ENCODE measurements at regions not wholly inside any gene's neighbourhood (a gene's known extent, or its start where the extent isn't known, plus 50 kb on each side); places are given as distances from the start of the nearest gene placed in this dataset.
"Not testable (repeated sequence)": the region's sequence is repeated elsewhere in the genome, so short reads cannot be mapped to it uniquely, and the experiment has no call there.

DNA sequence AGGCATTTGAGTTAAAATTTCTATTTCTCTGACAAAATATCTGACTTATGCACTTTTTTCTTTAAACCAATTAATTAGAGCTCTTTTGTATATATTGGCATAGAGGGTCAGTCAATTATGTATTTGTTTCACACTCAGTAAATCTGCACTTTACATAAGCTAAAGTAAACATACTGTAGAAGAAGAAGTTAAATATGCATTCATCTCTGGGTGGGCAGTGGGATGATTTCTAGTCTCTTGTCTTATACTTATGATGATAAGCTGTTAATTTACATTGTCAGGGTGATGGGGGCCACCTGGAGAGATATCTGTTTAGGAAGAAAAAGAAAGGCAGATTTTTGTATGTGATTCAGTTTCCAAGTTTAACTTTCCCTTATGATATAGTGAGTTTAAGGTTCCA is 330.8 kb downstream of the IPO8 start:
- DNase-seq (ENCODE audit: extremely low read depth in 1 of 2, low read depth in 1 of 2) = no peak

GRCh38 chr12:30361145-30361544 is 334.5 kb downstream of the IPO8 start:
- no peak for DNase-seq (ENCODE audit: extremely low read depth in 1 of 2, low read depth in 1 of 2)

GRCh38 chr12:30358671-30359070 is 337.0 kb downstream of the IPO8 start:
- DNase-seq (ENCODE audit: extremely low read depth in 1 of 2, low read depth in 1 of 2) = no peak

DNA sequence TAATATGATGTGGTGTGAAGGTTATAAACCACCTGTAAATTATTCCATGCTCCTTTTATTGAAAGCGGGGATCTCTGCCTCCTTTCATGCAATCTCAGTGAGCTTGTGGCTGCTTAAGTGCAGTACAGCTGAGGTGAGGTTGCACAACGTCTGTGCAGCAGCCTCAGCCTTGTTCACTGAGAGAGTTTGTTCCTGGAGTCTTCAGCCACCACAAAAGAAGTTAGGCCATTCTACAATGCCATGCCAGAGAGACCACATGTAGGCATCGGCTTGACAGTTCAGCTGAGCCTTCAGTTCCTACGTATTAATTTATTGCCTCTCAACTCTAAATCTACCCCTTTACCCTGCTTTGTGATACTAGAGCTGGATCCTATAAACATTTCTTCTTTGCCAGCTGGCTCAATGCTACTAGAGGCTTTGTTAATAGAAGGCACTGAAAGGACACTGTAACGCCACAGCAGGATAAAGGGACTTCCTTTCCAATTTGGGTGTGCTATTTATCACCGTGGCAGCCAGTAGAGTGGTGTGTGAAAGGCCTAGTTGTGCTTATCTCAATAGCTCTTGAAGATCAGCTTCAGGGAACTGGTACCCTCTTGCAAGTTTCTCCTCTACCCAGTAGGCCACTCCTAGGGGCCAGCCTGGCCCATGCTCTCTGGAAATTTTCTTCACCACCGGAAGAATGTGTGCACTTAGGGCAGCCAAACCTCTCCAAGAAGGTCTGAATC is 337.7 kb downstream of the IPO8 start:
- DNase-seq (ENCODE audit: extremely low read depth in 1 of 2, low read depth in 1 of 2) = no peak

DNA sequence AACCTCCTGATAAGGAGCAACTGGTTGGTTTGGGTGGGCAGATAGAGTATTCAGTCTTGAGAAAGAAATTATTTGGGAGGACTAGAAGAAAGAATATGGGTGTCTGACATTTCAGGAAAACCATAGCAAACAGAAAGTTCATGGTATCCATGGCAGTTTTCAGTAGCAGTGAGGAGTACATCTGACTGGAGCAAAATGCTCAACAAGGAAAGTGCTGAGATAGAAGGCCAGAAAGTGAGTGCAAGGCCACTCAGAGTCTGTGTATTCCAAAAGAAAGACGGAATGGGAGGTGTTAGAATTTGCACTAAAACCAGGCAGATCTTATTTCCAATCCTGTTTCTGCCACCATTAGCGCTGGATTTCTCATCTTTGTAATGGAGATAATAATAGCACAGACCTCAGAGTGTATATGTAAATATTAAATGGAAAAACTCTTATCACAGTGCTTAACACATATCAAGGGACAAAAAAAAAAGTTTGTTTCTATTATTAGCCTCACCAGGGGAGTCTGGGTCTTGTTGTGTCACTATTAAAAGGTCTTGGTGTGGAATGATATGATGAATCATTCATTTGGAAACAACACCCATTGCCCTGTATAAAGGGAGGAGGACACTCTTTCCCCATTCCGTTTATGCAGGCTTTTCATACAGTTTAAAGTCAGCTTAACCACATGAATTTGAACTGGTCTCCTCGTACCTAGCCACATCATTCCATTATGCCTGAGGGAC is 349.8 kb downstream of the IPO8 start:
- DNase-seq (ENCODE audit: extremely low read depth in 1 of 2, low read depth in 1 of 2) = no peak

GRCh38 chr12:30330565-30330964 is 365.1 kb downstream of the IPO8 start:
- no peak for DNase-seq (ENCODE audit: extremely low read depth in 1 of 2, low read depth in 1 of 2)

GRCh38 chr12:30329281-30329680 is 366.4 kb downstream of the IPO8 start:
- no peak for DNase-seq (ENCODE audit: extremely low read depth in 1 of 2, low read depth in 1 of 2)

GRCh38 chr12:30323008-30323407 is 372.7 kb downstream of the IPO8 start:
- DNase-seq (ENCODE audit: extremely low read depth in 1 of 2, low read depth in 1 of 2) = no peak

GRCh38 chr12:30320561-30320960 is 375.1 kb downstream of the IPO8 start:
- DNase-seq (ENCODE audit: extremely low read depth in 1 of 2, low read depth in 1 of 2) = no peak

DNA sequence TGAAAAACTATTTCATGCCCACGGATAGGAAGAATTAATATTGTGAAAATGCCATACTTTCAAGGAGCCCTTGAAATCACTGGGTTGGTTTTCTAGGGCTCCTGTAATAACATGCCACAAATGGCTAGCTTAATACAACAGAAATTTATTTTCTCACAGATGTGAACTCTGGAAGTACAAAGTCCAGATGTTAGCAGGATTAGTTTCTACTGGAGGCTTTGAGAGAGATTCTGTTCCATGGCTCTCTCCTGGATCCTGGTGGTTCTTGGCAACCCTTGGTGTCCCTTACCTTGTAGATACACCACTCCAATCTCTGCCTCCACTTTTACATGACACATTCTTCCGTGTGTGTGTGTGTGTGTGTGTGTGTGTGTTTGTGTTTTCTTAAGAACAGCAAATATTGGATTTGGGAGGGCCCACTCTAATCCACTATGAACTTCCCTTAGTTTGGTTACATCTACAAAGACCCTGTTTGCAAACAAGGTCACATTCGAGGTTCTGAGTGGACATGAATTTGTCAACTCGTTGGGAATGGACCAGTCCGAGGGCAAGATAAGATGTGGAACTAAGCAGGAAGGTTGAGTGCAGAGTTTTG is 381.1 kb downstream of the IPO8 start:
- DNase-seq (ENCODE audit: extremely low read depth in 1 of 2, low read depth in 1 of 2) = no peak

- no peak for DNase-seq (ENCODE audit: extremely low read depth in 1 of 2, low read depth in 1 of 2)
These were observed 387.5 kb downstream of the IPO8 start for GRCh38 chr12:30308010-30308717.

- no peak for DNase-seq (ENCODE audit: extremely low read depth in 1 of 2, low read depth in 1 of 2)
These were observed 391.1 kb downstream of the IPO8 start for GRCh38 chr12:30304528-30304927.

- DNase-seq (ENCODE audit: extremely low read depth in 1 of 2, low read depth in 1 of 2) = no peak
These were observed 394.4 kb downstream of the IPO8 start for GRCh38 chr12:30301291-30301690.

DNA sequence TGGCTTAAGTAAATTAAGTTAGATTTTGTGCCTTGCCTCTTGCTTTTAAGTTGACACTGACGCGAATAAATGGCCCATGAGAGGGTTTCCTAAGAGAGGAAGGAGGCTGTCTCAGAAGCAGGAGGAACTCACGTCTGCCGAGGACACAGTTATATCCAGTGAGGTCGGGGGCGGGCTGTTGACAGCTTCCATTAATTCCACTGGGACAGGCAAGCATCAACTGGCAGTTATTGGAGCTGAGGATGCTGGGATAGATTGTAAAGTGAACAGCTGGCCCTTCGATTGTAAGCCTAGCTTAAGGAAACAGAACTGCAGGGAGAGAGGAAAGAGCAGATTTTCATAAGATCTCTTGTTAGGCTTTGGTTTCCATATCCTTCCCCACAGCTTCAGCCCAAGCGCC is 399.2 kb downstream of the IPO8 start:
- no peak for DNase-seq (ENCODE audit: extremely low read depth in 1 of 2, low read depth in 1 of 2)

GRCh38 chr12:30286345-30286926 is 409.2 kb downstream of the IPO8 start:
- DNase-seq (ENCODE audit: extremely low read depth in 1 of 2, low read depth in 1 of 2) = no peak

- DNase-seq (ENCODE audit: extremely low read depth in 1 of 2, low read depth in 1 of 2) = no peak
These were observed 417.3 kb downstream of the IPO8 start for GRCh38 chr12:30278401-30278800.

GRCh38 chr12:30272515-30272914 is 423.2 kb downstream of the IPO8 start:
- not testable (repeated sequence) for DNase-seq (ENCODE audit: extremely low read depth in 1 of 2, low read depth in 1 of 2)

DNA sequence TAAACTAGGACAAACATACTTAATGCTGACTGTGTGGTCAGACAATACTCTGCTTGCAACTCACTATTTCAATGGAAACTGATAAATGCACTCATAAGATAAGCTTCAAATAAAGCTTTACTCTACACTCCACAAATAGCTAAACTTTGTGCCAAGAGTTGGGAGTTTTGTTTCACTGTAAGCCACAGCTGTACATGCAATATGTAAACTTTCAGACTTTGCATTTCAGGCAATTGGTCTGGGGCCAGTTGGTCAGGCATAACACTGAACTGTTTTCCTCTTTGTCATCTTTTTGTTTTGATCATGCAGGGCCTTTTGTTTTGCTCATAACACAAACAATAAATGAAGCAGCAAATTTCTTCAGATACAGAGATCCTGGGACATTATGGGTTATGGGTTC is 426.2 kb downstream of the IPO8 start:
- DNase-seq (ENCODE audit: extremely low read depth in 1 of 2, low read depth in 1 of 2) = no peak

DNA sequence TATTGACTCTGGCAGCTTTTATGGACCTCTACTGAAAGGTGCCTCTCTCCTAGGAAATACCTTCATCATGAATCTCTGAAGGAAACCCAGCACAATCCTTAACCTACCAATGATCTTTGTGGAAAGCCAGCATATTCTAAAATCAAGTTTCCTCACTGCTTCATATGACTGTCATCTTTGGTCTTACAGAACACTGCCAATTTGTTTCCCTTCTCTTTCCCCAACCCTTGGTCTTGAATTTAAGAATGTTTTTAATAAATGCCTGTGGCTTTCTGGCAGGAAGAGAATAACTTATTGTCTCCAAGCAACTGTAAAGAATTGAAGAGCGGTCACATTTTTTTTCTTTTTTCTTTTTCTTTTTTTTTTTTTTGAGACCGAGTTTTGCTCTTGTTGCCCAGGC is 427.6 kb downstream of the IPO8 start:
- DNase-seq (ENCODE audit: extremely low read depth in 1 of 2, low read depth in 1 of 2) = no peak

DNA sequence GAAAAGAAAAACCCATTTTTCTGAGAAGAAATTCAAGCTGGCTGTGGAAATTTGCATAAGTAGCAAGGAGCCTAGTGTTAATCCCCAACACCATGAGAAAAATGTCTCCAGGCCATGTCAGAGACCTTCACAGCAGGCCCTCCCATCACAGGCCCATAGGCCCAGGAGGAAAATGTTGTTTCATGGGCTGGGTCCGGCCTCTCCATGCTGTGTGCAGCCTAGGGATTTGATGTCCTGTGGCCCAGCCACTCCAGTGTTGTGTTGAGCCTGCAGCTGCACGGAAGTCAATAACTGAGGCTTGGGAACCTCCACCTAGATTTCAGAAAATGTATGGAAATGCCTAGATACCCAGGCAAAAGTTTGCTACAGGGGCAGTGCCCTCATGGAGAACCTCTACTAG is 432.2 kb downstream of the IPO8 start:
- no peak for DNase-seq (ENCODE audit: extremely low read depth in 1 of 2, low read depth in 1 of 2)

DNA sequence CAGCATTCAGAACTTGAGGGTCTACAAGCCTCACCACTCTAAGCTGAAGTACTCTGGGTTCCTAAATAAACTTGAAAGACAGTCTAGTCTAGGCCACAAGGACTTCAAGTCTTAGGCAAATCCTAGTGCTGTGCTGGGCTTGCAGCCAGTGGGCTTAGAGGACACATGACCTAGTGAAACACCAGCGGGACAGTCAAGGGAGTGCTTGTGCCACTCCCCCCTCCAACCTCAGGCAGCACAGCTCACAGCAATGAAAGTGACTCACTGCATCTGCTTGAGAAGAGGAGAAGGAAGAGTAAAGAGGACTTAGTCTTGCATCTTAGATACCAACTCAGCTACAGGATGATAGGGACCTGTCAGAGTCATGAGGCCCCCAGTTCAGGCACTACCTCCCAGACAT is 438.1 kb downstream of the IPO8 start:
- DNase-seq (ENCODE audit: extremely low read depth in 1 of 2, low read depth in 1 of 2) = no peak

All from stimulated activated CD8-positive, alpha-beta memory T cell treated with anti-CD3 and anti-CD28 coated beads, Interleukin-7, amount 100 ng/mL, for 48 hours (primary cell).